GM12878 (cell line): ENCODE measurements at regions not wholly inside any gene's neighbourhood (a gene's known extent, or its start where the extent isn't known, plus 50 kb on each side); places are given as distances from the start of the nearest gene placed in this dataset.

Source experiments
- ATAC-seq: fragments of 200-7000 bp; cut with Tn5 transposase; 3 replicates; pipeline ENCODE4 v1.9.1; 2020; ENCODE audit warnings: mild to moderate bottlenecking, moderate library complexity
- BruUV-seq: library from RNA; stranded (reverse); fragments of 400-500 nt; replicated peaks from 2 replicates; lab custom pipeline; 2021; lab: Mats Ljungman, UMichigan
- CTCF ChIA-PET: fragments of 300-600 bp; sonication (Branson Sonifier 250); formaldehyde crosslinking; extraction: SDS; loops from one replicate; lab custom pipeline; 2021; ENCODE audit warnings: inconsistent platforms; lab: Yijun Ruan, JAX
- POLR2A ChIA-PET: fragments of 350-600 bp; formaldehyde crosslinking; extraction: SDS; loops from one replicate; lab custom pipeline; 2021; ENCODE audit warnings: inconsistent platforms; lab: Charles Lee
- RAD21 ChIA-PET: fragments of 300-600 bp; sonication (Branson Sonifier 250); formaldehyde crosslinking; loops from one replicate; lab custom pipeline; 2023; ENCODE audit warnings: antibody characterized with exemption; ENCODE audit not compliant: unreplicated experiment; lab: Charles Lee
- SMC1A ChIA-PET: fragments of 300-600 bp; sonication (Branson Sonifier 250); formaldehyde crosslinking; loops from one replicate; lab custom pipeline; 2023; ENCODE audit not compliant: unreplicated experiment, uncharacterized antibody; lab: Charles Lee
- DNase-seq: peaks from one replicate; pipeline ENCODE4 v3.0.0-alpha.2; 2011; ENCODE audit warnings: low read depth, low spot score
- FAIRE-seq: peaks from 3 replicates; lab custom pipeline; 2011; peaks lifted over from hg19 to GRCh38; lab: Jason Lieb, UNC
- H2AFZ ChIP-seq: 2 replicates; pipeline ENCODE4 v1.6.0; 2011; ENCODE audit warnings: low read depth, low read length, control low read depth; ENCODE audit not compliant: control insufficient read depth
- H3K27ac ChIP-seq: 2 replicates; pipeline ENCODE4 v1.5.1; 2011; ENCODE audit warnings: control low read depth; ENCODE audit not compliant: control insufficient read depth, insufficient read depth
- H3K27me3 ChIP-seq, 2 experiments: replicated peaks in 1 of 2; 2 replicates each; pipeline versions ENCODE4 v1.6.0 to v1.6.1; 2011; ENCODE audit warnings: low read length in 1 of 2; ENCODE audit not compliant: control insufficient read depth in 2 of 2, insufficient read depth in 2 of 2
- H3K36me3 ChIP-seq, 2 experiments: 2 replicates each; pipeline ENCODE4 v1.5.1; 2011; ENCODE audit warnings: low read length in 1 of 2; ENCODE audit not compliant: control insufficient read depth in 2 of 2, insufficient read depth in 2 of 2
- H3K4me1 ChIP-seq: 2 replicates; pipeline ENCODE4 v1.6.1; 2011; ENCODE audit warnings: mild to moderate bottlenecking, low read length, moderate library complexity, mixed read lengths; ENCODE audit not compliant: control insufficient read depth, insufficient read depth
- H3K4me2 ChIP-seq: 2 replicates; pipeline ENCODE4 v1.6.0; 2011; ENCODE audit warnings: control low read depth; ENCODE audit not compliant: control insufficient read depth, insufficient read depth
- H3K4me3 ChIP-seq: fragments of 200-600 bp; sonication (generic); 2 replicates; pipeline ENCODE4 v1.5.1; 2016
- H3K79me2 ChIP-seq: 2 replicates; pipeline ENCODE4 v1.6.0; 2011; ENCODE audit warnings: low read length; ENCODE audit not compliant: control insufficient read depth, insufficient read depth
- H3K9ac ChIP-seq: 2 replicates; pipeline ENCODE4 v1.8.0; 2011; ENCODE audit warnings: low read length, control low read depth, mixed read lengths; ENCODE audit not compliant: control insufficient read depth, insufficient read depth
- H3K9me3 ChIP-seq: replicated peaks from 3 replicates; pipeline ENCODE4 v1.5.1; 2011; ENCODE audit warnings: mild to moderate bottlenecking, low read length; ENCODE audit not compliant: control insufficient read depth, insufficient read depth
- H4K20me1 ChIP-seq: 2 replicates; pipeline ENCODE4 v1.6.0; 2011; ENCODE audit not compliant: control insufficient read depth, insufficient read depth
- FOXM1 ChIP-seq: IDR thresholded peaks from 2 replicates; pipeline ENCODE4 v1.6.1; 2012; ENCODE audit warnings: low read depth, mild to moderate bottlenecking, inconsistent platforms, low read length, moderate library complexity
- KLF5 ChIP-seq: fragments of 450-650 bp; IDR thresholded peaks from 2 replicates; pipeline ENCODE4 v1.6.1; 2014; ENCODE audit warnings: mild to moderate bottlenecking; ENCODE audit not compliant: partially characterized antibody
- SREBF1 ChIP-seq: IDR thresholded peaks from 2 replicates; pipeline ENCODE4 v1.6.1; 2012; ENCODE audit warnings: mild to moderate bottlenecking, low read length
- TARDBP ChIP-seq: IDR thresholded peaks from 2 replicates; pipeline ENCODE4 v1.6.1; 2016; ENCODE audit warnings: borderline replicate concordance
- TBL1XR1 ChIP-seq: IDR thresholded peaks from 2 replicates; pipeline ENCODE4 v1.6.1; 2012; ENCODE audit warnings: low read depth, low read length, improper control_type of control experiment
- WGBS: methylation state at CpG from one replicate; pipeline ENCODE4 v1.1.6; 2016; ENCODE audit warnings: low lambda C conversion rate; ENCODE audit not compliant: insufficient replicate concordance, insufficient coverage; ENCODE audit errors: missing lambda C conversion rate; 5-methylcytosine and 5-hydroxymethylcytosine counted together
- in situ Hi-C: fragments of 300-500 bp; cut with MboI; formaldehyde crosslinking; loops from 9 replicates; pipeline ENCODE4 v1.14.3; 2018; ENCODE audit warnings: mixed read lengths
- intact Hi-C: fragments of 100-400 bp; cut with micrococcal nuclease; formaldehyde crosslinking; loops from one replicate; pipeline ENCODE4 v1.14.2; 2022; ENCODE audit not compliant: unreplicated experiment
- TF ChIP-seq, protein P1 (sequence below): fragments of 450-650 bp; IDR thresholded peaks from 2 replicates; pipeline ENCODE4 v1.6.1; 2017; ENCODE audit warnings: mild to moderate bottlenecking
- TF ChIP-seq, protein P2 (sequence below): fragments of 450-650 bp; formaldehyde crosslinking; IDR thresholded peaks from 2 replicates; pipeline ENCODE4 v1.4.0; 2022; ENCODE audit warnings: mild to moderate bottlenecking, moderate library complexity

GRCh38 chr3:191982481-191982880, 521.5 kb downstream of the PYDC2 start:
- no peaks in the 10 kb centered on the region; the same call in 2 of the 3 replicates for H3K9me3 ChIP-seq
- CTCF ChIA-PET, result no interaction called here
- no peaks in the 10 kb centered on the region for H3K79me2 ChIP-seq
- ATAC-seq (no peak), DNase-seq (no peak), FAIRE-seq (no peak)
- TF ChIP-seq TARDBP (no peak), KLF5 (no peak), FOXM1 (no peak)
- no peaks in the 10 kb centered on the region for H3K36me3 ChIP-seq
- 60% methylated on average over 3 of the region's 3 CpGs for WGBS
- RAD21 ChIA-PET, result no interaction called here
- in situ Hi-C loops, result no loop called here
- H3K4me3 ChIP-seq, result no peak overlapping the region
- no peak overlapping the region for H2AFZ ChIP-seq
- no peaks in the 10 kb centered on the region for H3K4me1 ChIP-seq
- SMC1A ChIA-PET, result no interaction called here
- intact Hi-C loops, result no loop called here
- no peaks in the 10 kb centered on the region for H3K27me3 ChIP-seq
- H3K9ac ChIP-seq, result no peak overlapping the region
- no peaks in the 10 kb centered on the region for H4K20me1 ChIP-seq
- H3K27ac ChIP-seq, result no peak overlapping the region
- no TSS peak for BruUV-seq
- POLR2A ChIA-PET, result no interaction called here
- H3K4me2 ChIP-seq, result no peak overlapping the region

- RAD21 ChIA-PET, result no interaction called here
- Histone ChIP-seq H3K4me3 (no peak overlapping the region), H3K79me2 (no peaks in the 10 kb centered on the region), H3K9me3 (no peaks in the 10 kb centered on the region; the same call in 2 of the 3 replicates), H4K20me1 (no peaks in the 10 kb centered on the region), H3K36me3 (no peaks in the 10 kb centered on the region), H3K9ac (no peak overlapping the region), H3K4me1 (no peaks in the 10 kb centered on the region), H3K27me3 (no peaks in the 10 kb centered on the region), H3K27ac (no peak overlapping the region), H2AFZ (no peak overlapping the region), H3K4me2 (no peak overlapping the region)
- ATAC-seq (no peak), FAIRE-seq (no peak), DNase-seq (no peak)
- TF ChIP-seq SREBF1, result no peak
- TF ChIP-seq KLF5, result no peak
- TF ChIP-seq, protein P1, sequence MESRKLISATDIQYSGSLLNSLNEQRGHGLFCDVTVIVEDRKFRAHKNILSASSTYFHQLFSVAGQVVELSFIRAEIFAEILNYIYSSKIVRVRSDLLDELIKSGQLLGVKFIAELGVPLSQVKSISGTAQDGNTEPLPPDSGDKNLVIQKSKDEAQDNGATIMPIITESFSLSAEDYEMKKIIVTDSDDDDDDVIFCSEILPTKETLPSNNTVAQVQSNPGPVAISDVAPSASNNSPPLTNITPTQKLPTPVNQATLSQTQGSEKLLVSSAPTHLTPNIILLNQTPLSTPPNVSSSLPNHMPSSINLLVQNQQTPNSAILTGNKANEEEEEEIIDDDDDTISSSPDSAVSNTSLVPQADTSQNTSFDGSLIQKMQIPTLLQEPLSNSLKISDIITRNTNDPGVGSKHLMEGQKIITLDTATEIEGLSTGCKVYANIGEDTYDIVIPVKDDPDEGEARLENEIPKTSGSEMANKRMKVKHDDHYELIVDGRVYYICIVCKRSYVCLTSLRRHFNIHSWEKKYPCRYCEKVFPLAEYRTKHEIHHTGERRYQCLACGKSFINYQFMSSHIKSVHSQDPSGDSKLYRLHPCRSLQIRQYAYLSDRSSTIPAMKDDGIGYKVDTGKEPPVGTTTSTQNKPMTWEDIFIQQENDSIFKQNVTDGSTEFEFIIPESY, result no peak
- TF ChIP-seq, protein P2, sequence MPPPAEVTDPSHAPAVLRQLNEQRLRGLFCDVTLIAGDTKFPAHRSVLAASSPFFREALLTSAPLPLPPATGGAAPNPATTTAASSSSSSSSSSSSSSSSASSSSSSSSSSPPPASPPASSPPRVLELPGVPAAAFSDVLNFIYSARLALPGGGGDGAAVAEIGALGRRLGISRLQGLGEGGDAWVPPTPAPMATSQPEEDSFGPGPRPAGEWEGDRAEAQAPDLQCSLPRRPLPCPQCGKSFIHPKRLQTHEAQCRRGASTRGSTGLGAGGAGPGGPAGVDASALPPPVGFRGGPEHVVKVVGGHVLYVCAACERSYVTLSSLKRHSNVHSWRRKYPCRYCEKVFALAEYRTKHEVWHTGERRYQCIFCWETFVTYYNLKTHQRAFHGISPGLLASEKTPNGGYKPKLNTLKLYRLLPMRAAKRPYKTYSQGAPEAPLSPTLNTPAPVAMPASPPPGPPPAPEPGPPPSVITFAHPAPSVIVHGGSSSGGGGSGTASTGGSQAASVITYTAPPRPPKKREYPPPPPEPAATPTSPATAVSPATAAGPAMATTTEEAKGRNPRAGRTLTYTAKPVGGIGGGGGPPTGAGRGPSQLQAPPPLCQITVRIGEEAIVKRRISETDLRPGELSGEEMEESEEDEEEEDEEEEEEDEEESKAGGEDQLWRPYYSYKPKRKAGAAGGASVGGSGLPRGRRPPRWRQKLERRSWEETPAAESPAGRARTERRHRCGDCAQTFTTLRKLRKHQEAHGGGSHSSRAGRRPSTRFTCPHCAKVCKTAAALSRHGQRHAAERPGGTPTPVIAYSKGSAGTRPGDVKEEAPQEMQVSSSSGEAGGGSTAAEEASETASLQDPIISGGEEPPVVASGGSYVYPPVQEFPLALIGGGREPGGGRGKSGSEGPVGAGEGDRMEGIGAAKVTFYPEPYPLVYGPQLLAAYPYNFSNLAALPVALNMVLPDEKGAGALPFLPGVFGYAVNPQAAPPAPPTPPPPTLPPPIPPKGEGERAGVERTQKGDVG (CRISPR knock-in tag), result no peak
- TF ChIP-seq TBL1XR1, result no peak
- CTCF ChIA-PET, result interaction anchor here (0.9 kb wide), 1 partner anchor 42 kb away, joined by 3 read pairs; no protein-coding TSS in a partner anchor
- intact Hi-C loops (no loop called here), in situ Hi-C loops (no loop called here)
- POLR2A ChIA-PET, result no interaction called here
- SMC1A ChIA-PET, result interaction anchor here (0.7 kb wide), 1 partner anchor 14 kb away, joined by 4 read pairs; no protein-coding TSS in a partner anchor
- 35% methylated on average over 3 of the region's 3 CpGs for WGBS
- no TSS peak for BruUV-seq
Measured at GRCh38 chr3:191985691-191986090, 524.7 kb downstream of the PYDC2 start.
